RWPE2 (cell line): ENCODE measurements at regions not wholly inside any gene's neighbourhood (a gene's known extent, or its start where the extent isn't known, plus 50 kb on each side); places are given as distances from the start of the nearest gene placed in this dataset.
"Not testable (repeated sequence)": the region's sequence is repeated elsewhere in the genome, so short reads cannot be mapped to it uniquely, and the experiment has no call there.

Experiments
- ATAC-seq: fragments of 200-7000 bp; cut with Tn5 transposase; 3 replicates; pipeline ENCODE4 v1.9.1; 2021; ENCODE audit warnings: low read depth
- DNase-seq: peaks from one replicate; pipeline ENCODE4 v3.0.0-alpha.2; 2020; ENCODE audit warnings: low spot score
- H3K27ac ChIP-seq: fragments of 450-650 bp; 2 replicates; pipeline ENCODE4 v1.5.1; 2017; ENCODE audit warnings: mild to moderate bottlenecking; ENCODE audit not compliant: poor library complexity, severe bottlenecking
- H3K27me3 ChIP-seq: fragments of 250-450 bp; sonication (Bioruptor Pico); 2 replicates; pipeline ENCODE4 v1.5.1; 2021; ENCODE audit warnings: mild to moderate bottlenecking, moderate library complexity; ENCODE audit not compliant: insufficient read depth, poor library complexity, severe bottlenecking
- H3K36me3 ChIP-seq: fragments of 250-450 bp; sonication (Bioruptor Pico); 2 replicates; pipeline ENCODE4 v1.5.1; 2020; ENCODE audit warnings: low read depth, mild to moderate bottlenecking, moderate library complexity
- H3K4me1 ChIP-seq: fragments of 250-450 bp; sonication (Bioruptor Pico); 2 replicates; pipeline ENCODE4 v1.5.1; 2021; ENCODE audit warnings: mild to moderate bottlenecking, moderate library complexity; ENCODE audit not compliant: insufficient read depth, poor library complexity, severe bottlenecking
- H3K4me3 ChIP-seq: fragments of 250-450 bp; sonication (Bioruptor Pico); 2 replicates; pipeline ENCODE4 v1.5.1; 2021; ENCODE audit warnings: mild to moderate bottlenecking, moderate library complexity; ENCODE audit not compliant: severe bottlenecking
- H3K9me3 ChIP-seq: fragments of 250-450 bp; sonication (Bioruptor Pico); 2 replicates; pipeline ENCODE4 v1.5.1; 2021; ENCODE audit warnings: mild to moderate bottlenecking, moderate library complexity; ENCODE audit not compliant: severe bottlenecking
- CTCF ChIP-seq: fragments of 450-650 bp; IDR thresholded peaks from one replicate; pipeline ENCODE4 v1.5.1; 2017; ENCODE audit warnings: mild to moderate bottlenecking, moderate library complexity; ENCODE audit not compliant: poor library complexity, severe bottlenecking

- no peaks in the 10 kb centered on the region for H3K9me3 ChIP-seq
- no peaks in the 10 kb centered on the region for H3K36me3 ChIP-seq
- H3K27me3 ChIP-seq, result no peaks in the 10 kb centered on the region
- ATAC-seq, result no peak
- H3K4me3 ChIP-seq, result no peak overlapping the region
- no peak overlapping the region for H3K27ac ChIP-seq
- TF ChIP-seq CTCF, result no peak
- no peaks in the 10 kb centered on the region for H3K4me1 ChIP-seq
- no peak for DNase-seq
These were observed 384.2 kb downstream of the ATP23 start for GRCh38 chr12:58325561-58325960.

- Histone ChIP-seq H3K27me3 (no peaks in the 10 kb centered on the region), H3K36me3 (no peaks in the 10 kb centered on the region), H3K4me3 (no peak overlapping the region), H3K4me1 (no peaks in the 10 kb centered on the region), H3K9me3 (no peaks in the 10 kb centered on the region), H3K27ac (no peak overlapping the region)
- no peak for TF ChIP-seq CTCF
- DNase-seq (no peak), ATAC-seq (no peak)
These were observed 385.2 kb downstream of the ATP23 start for GRCh38 chr12:58326534-58326933.

GRCh38 chr12:58336581-58337242, 395.3 kb downstream of the ATP23 start:
- H3K27ac ChIP-seq, result peak overlapping the region; percentile 28
- not testable (repeated sequence) for H3K9me3 ChIP-seq, DNase-seq, H3K27me3 ChIP-seq, H3K4me3 ChIP-seq, H3K4me1 ChIP-seq, H3K36me3 ChIP-seq
- ATAC-seq, result peak; percentile 65; the same call in 2 of the 3 replicates

GRCh38 chr12:58337539-58337938, 396.2 kb downstream of the ATP23 start:
- not testable (repeated sequence) for H3K4me1 ChIP-seq, DNase-seq, H3K36me3 ChIP-seq, H3K9me3 ChIP-seq, H3K27me3 ChIP-seq, H3K4me3 ChIP-seq, ATAC-seq
- peak overlapping the region; percentile 28 for H3K27ac ChIP-seq

GRCh38 chr12:58341791-58342190, 400.4 kb downstream of the ATP23 start:
- Histone ChIP-seq H3K27ac (no peak overlapping the region), H3K9me3 (no peaks in the 10 kb centered on the region), H3K27me3 (no peaks in the 10 kb centered on the region), H3K4me1 (peaks cover 6% of the 10 kb centered on the region), H3K36me3 (no peaks in the 10 kb centered on the region), H3K4me3 (no peak overlapping the region)
- ATAC-seq (no peak), DNase-seq (no peak)
- no peak for TF ChIP-seq CTCF

- Histone ChIP-seq H3K4me1 (no peaks in the 10 kb centered on the region), H3K36me3 (no peaks in the 10 kb centered on the region), H3K4me3 (no peak overlapping the region), H3K9me3 (no peaks in the 10 kb centered on the region), H3K27ac (no peak overlapping the region), H3K27me3 (no peaks in the 10 kb centered on the region)
- TF ChIP-seq CTCF, result no peak
- ATAC-seq (no peak), DNase-seq (no peak)
These were observed 401.4 kb downstream of the ATP23 start for GRCh38 chr12:58342736-58343135.
